OCI-LY7 (cell line): ENCODE measurements at regions not wholly inside any gene's neighbourhood (a gene's known extent, or its start where the extent isn't known, plus 50 kb on each side); places are given as distances from the start of the nearest gene placed in this dataset.

Experiments used
- BruUV-seq: library from RNA; stranded (reverse); fragments of 400-500 nt; replicated peaks from 2 replicates; lab custom pipeline; 2021; lab: Mats Ljungman, UMichigan
- CTCF ChIA-PET: fragments of 300-600 bp; sonication (Branson Sonifier 250); formaldehyde crosslinking; loops from one replicate; lab custom pipeline; 2022; ENCODE audit warnings: antibody characterized with exemption; ENCODE audit not compliant: unreplicated experiment; lab: Charles Lee
- POLR2A ChIA-PET: fragments of 300-600 bp; sonication (Branson Sonifier 250); formaldehyde crosslinking; loops from one replicate; lab custom pipeline; 2022; ENCODE audit warnings: antibody characterized with exemption; lab: Charles Lee
- DNase-seq: peaks from one replicate; pipeline ENCODE4 v3.0.0-alpha.2; 2015; ENCODE audit warnings: low spot score
- H2AFZ ChIP-seq: fragments of 200-600 bp; sonication (generic), shearing (Covaris generic); 2 replicates; pipeline ENCODE4 v1.6.1; 2014; ENCODE audit warnings: mild to moderate bottlenecking, antibody characterized with exemption, low read length, moderate library complexity
- H3K27ac ChIP-seq: fragments of 200-600 bp; sonication (generic); 2 replicates; pipeline ENCODE4 v1.5.1; 2014; ENCODE audit warnings: mixed run types, low read depth, mild to moderate bottlenecking, moderate library complexity, low read length, inconsistent platforms; ENCODE audit not compliant: poor library complexity, severe bottlenecking
- H3K36me3 ChIP-seq: fragments of 200-600 bp; sonication (generic); 2 replicates; pipeline ENCODE4 v1.6.1; 2014; ENCODE audit warnings: mild to moderate bottlenecking, antibody characterized with exemption, low read length, moderate library complexity, mixed read lengths; ENCODE audit not compliant: insufficient read depth
- H3K4me1 ChIP-seq: fragments of 200-600 bp; sonication (generic); 2 replicates; pipeline ENCODE4 v1.5.1; 2014; ENCODE audit warnings: mild to moderate bottlenecking, low read length; ENCODE audit not compliant: insufficient read depth, poor library complexity, severe bottlenecking
- H3K4me2 ChIP-seq: fragments of 200-600 bp; sonication (generic); 2 replicates; pipeline ENCODE4 v1.6.1; 2014; ENCODE audit warnings: mild to moderate bottlenecking, low read length
- H3K4me3 ChIP-seq: fragments of 200-600 bp; sonication (generic); 2 replicates; pipeline ENCODE4 v1.5.1; 2014; ENCODE audit warnings: mild to moderate bottlenecking, low read depth, low read length; ENCODE audit not compliant: poor library complexity, severe bottlenecking
- H3K79me2 ChIP-seq: fragments of 200-600 bp; sonication (generic); 2 replicates; pipeline ENCODE4 v1.6.1; 2016; ENCODE audit warnings: low read depth, mild to moderate bottlenecking, low read length, moderate library complexity, mixed read lengths; ENCODE audit not compliant: insufficient read depth
- H3K9me2 ChIP-seq: fragments of 200-600 bp; sonication (generic); 2 replicates; pipeline ENCODE4 v1.6.1; 2016; ENCODE audit warnings: mild to moderate bottlenecking, low read length, mixed read lengths; ENCODE audit not compliant: insufficient read depth
- H3K9me3 ChIP-seq: fragments of 200-600 bp; sonication (generic); 2 replicates; pipeline ENCODE4 v1.6.1; 2014; ENCODE audit warnings: mild to moderate bottlenecking, mixed run types, low read length, mixed read lengths
- H4K20me1 ChIP-seq: fragments of 200-600 bp; sonication (generic); 2 replicates; pipeline ENCODE4 v1.6.1; 2014; ENCODE audit warnings: mild to moderate bottlenecking, antibody characterized with exemption, low read length, moderate library complexity, mixed read lengths; ENCODE audit not compliant: insufficient read depth
- CTCF ChIP-seq: fragments of 200-600 bp; sonication (generic); conservative IDR thresholded peaks from 2 replicates; pipeline ENCODE4 v1.5.1; 2014; ENCODE audit warnings: mild to moderate bottlenecking, antibody characterized with exemption, low read length, moderate library complexity, mixed read lengths
- EZH2phosphoT487 ChIP-seq: fragments of 200-600 bp; sonication (generic); IDR thresholded peaks from 2 replicates; pipeline ENCODE4 v1.6.1; 2018; ENCODE audit warnings: low read depth, borderline replicate concordance, mild to moderate bottlenecking, mixed run types, antibody characterized with exemption, low read length, moderate library complexity, mixed read lengths
- intact Hi-C: fragments of 100-400 bp; cut with micrococcal nuclease; formaldehyde crosslinking; loops from one replicate; pipeline ENCODE4 v1.10.0; 2022; ENCODE audit not compliant: unreplicated experiment

- Histone ChIP-seq H3K4me3 (no peak overlapping the region), H3K27ac (no peak overlapping the region), H4K20me1 (no peaks in the 10 kb centered on the region), H3K79me2 (no peaks in the 10 kb centered on the region), H3K4me1 (no peaks in the 10 kb centered on the region), H3K9me2 (no peaks in the 10 kb centered on the region), H3K36me3 (no peaks in the 10 kb centered on the region), H3K9me3 (peaks cover 10% of the 10 kb centered on the region), H2AFZ (no peak overlapping the region), H3K4me2 (no peak overlapping the region)
- intact Hi-C loops = no loop called here
- no peak for DNase-seq
- TF ChIP-seq EZH2phosphoT487 (no peak), CTCF (no peak)
- ChIA-PET POLR2A (no interaction called here), CTCF (no interaction called here)
- BruUV-seq = no TSS peak
Measured at GRCh38 chr10:45227042-45227441, 88.4 kb downstream of the OR13A1 start.

- Histone ChIP-seq H3K4me3 (no peak overlapping the region), H3K27ac (no peak overlapping the region), H3K9me2 (no peaks in the 10 kb centered on the region), H4K20me1 (no peaks in the 10 kb centered on the region), H2AFZ (no peak overlapping the region), H3K9me3 (peaks cover 10% of the 10 kb centered on the region), H3K79me2 (no peaks in the 10 kb centered on the region), H3K4me1 (no peaks in the 10 kb centered on the region), H3K36me3 (no peaks in the 10 kb centered on the region), H3K4me2 (no peak overlapping the region)
- BruUV-seq = no TSS peak
- ChIA-PET CTCF (no interaction called here), POLR2A (no interaction called here)
- TF ChIP-seq EZH2phosphoT487 (no peak), CTCF (no peak)
- DNase-seq = no peak
- intact Hi-C loops = no loop called here
Measured at GRCh38 chr10:45227456-45227855, 88.0 kb downstream of the OR13A1 start.

GRCh38 chr10:45229823-45230222 is 85.6 kb downstream of the OR13A1 start:
- Histone ChIP-seq H2AFZ (no peak overlapping the region), H3K4me1 (no peaks in the 10 kb centered on the region), H3K36me3 (no peaks in the 10 kb centered on the region), H3K79me2 (no peaks in the 10 kb centered on the region), H3K4me2 (no peak overlapping the region), H3K9me2 (no peaks in the 10 kb centered on the region), H3K4me3 (no peak overlapping the region), H3K9me3 (peaks cover 10% of the 10 kb centered on the region), H3K27ac (no peak overlapping the region), H4K20me1 (no peaks in the 10 kb centered on the region)
- ChIA-PET POLR2A (no interaction called here), CTCF (no interaction called here)
- intact Hi-C loops = no loop called here
- no peak for DNase-seq
- TF ChIP-seq CTCF = no peak
- no TSS peak for BruUV-seq
